RWPE2 (cell line): ENCODE measurements at regions not wholly inside any gene's neighbourhood (a gene's known extent, or its start where the extent isn't known, plus 50 kb on each side); places are given as distances from the start of the nearest gene placed in this dataset.

Experiments
- ATAC-seq: fragments of 200-7000 bp; cut with Tn5 transposase; 3 replicates; pipeline ENCODE4 v1.9.1; 2021; ENCODE audit warnings: low read depth
- DNase-seq: peaks from one replicate; pipeline ENCODE4 v3.0.0-alpha.2; 2020; ENCODE audit warnings: low spot score
- H3K27ac ChIP-seq: fragments of 450-650 bp; 2 replicates; pipeline ENCODE4 v1.5.1; 2017; ENCODE audit warnings: mild to moderate bottlenecking; ENCODE audit not compliant: poor library complexity, severe bottlenecking
- H3K27me3 ChIP-seq: fragments of 250-450 bp; sonication (Bioruptor Pico); 2 replicates; pipeline ENCODE4 v1.5.1; 2021; ENCODE audit warnings: mild to moderate bottlenecking, moderate library complexity; ENCODE audit not compliant: insufficient read depth, poor library complexity, severe bottlenecking
- H3K36me3 ChIP-seq: fragments of 250-450 bp; sonication (Bioruptor Pico); 2 replicates; pipeline ENCODE4 v1.5.1; 2020; ENCODE audit warnings: low read depth, mild to moderate bottlenecking, moderate library complexity
- H3K4me1 ChIP-seq: fragments of 250-450 bp; sonication (Bioruptor Pico); 2 replicates; pipeline ENCODE4 v1.5.1; 2021; ENCODE audit warnings: mild to moderate bottlenecking, moderate library complexity; ENCODE audit not compliant: insufficient read depth, poor library complexity, severe bottlenecking
- H3K4me3 ChIP-seq: fragments of 250-450 bp; sonication (Bioruptor Pico); 2 replicates; pipeline ENCODE4 v1.5.1; 2021; ENCODE audit warnings: mild to moderate bottlenecking, moderate library complexity; ENCODE audit not compliant: severe bottlenecking
- H3K9me3 ChIP-seq: fragments of 250-450 bp; sonication (Bioruptor Pico); 2 replicates; pipeline ENCODE4 v1.5.1; 2021; ENCODE audit warnings: mild to moderate bottlenecking, moderate library complexity; ENCODE audit not compliant: severe bottlenecking
- CTCF ChIP-seq: fragments of 450-650 bp; IDR thresholded peaks from one replicate; pipeline ENCODE4 v1.5.1; 2017; ENCODE audit warnings: mild to moderate bottlenecking, moderate library complexity; ENCODE audit not compliant: poor library complexity, severe bottlenecking

- H3K36me3 ChIP-seq = no peaks in the 10 kb centered on the region
- no peak for TF ChIP-seq CTCF
- H3K27ac ChIP-seq = no peak overlapping the region
- DNase-seq (no peak), ATAC-seq (no peak)
- H3K27me3 ChIP-seq = peaks cover 8% of the 10 kb centered on the region
- no peaks in the 10 kb centered on the region for H3K4me1 ChIP-seq
- H3K9me3 ChIP-seq = no peaks in the 10 kb centered on the region
- H3K4me3 ChIP-seq = no peak overlapping the region
Observed at GRCh38 chr3:164040991-164041390, 1037.3 kb downstream of the SI start.

GRCh38 chr3:164030194-164030593 lies 1048.1 kb downstream of the SI start:
- no peak overlapping the region for H3K4me3 ChIP-seq
- no peaks in the 10 kb centered on the region for H3K9me3 ChIP-seq
- H3K27me3 ChIP-seq = no peaks in the 10 kb centered on the region
- DNase-seq (no peak), ATAC-seq (no peak)
- H3K4me1 ChIP-seq = no peaks in the 10 kb centered on the region
- H3K36me3 ChIP-seq = no peaks in the 10 kb centered on the region
- no peak for TF ChIP-seq CTCF
- no peak overlapping the region for H3K27ac ChIP-seq

- H3K27me3 ChIP-seq = no peaks in the 10 kb centered on the region
- no peak overlapping the region for H3K27ac ChIP-seq
- H3K9me3 ChIP-seq = no peaks in the 10 kb centered on the region
- no peak overlapping the region for H3K4me3 ChIP-seq
- H3K36me3 ChIP-seq = no peaks in the 10 kb centered on the region
- DNase-seq = no peak
- TF ChIP-seq CTCF = no peak
- ATAC-seq = no peak
- no peaks in the 10 kb centered on the region for H3K4me1 ChIP-seq
Observed at GRCh38 chr3:164024786-164025185, 1053.5 kb downstream of the SI start.

GRCh38 chr3:164023480-164023879 lies 1054.8 kb downstream of the SI start:
- Histone ChIP-seq H3K4me3 (no peak overlapping the region), H3K9me3 (no peaks in the 10 kb centered on the region), H3K27ac (no peak overlapping the region), H3K36me3 (no peaks in the 10 kb centered on the region), H3K4me1 (no peaks in the 10 kb centered on the region), H3K27me3 (no peaks in the 10 kb centered on the region)
- no peak for ATAC-seq
- DNase-seq = no peak
- TF ChIP-seq CTCF = no peak

- Histone ChIP-seq H3K27ac (no peak overlapping the region), H3K4me1 (no peaks in the 10 kb centered on the region), H3K27me3 (peaks cover 4% of the 10 kb centered on the region), H3K9me3 (no peaks in the 10 kb centered on the region), H3K36me3 (no peaks in the 10 kb centered on the region), H3K4me3 (no peak overlapping the region)
- no peak for TF ChIP-seq CTCF
- DNase-seq (no peak), ATAC-seq (no peak)
Observed at GRCh38 chr3:164018500-164018899, 1059.8 kb downstream of the SI start.
